Heart right ventricle (tissue), 16 donors: ENCODE measurements at regions not wholly inside any gene's neighbourhood (a gene's known extent, or its start where the extent isn't known, plus 50 kb on each side); places are given as distances from the start of the nearest gene placed in this dataset.

Experiments used
- ATAC-seq, 8 donors: fragments of 200-7000 bp; cut with Tn5 transposase; one replicate each; pipeline ENCODE4 v1.9.1; 2020; ENCODE audit warnings: mild to moderate bottlenecking in 8 of 8, moderate library complexity in 8 of 8, moderate number of reproducible peaks in 1 of 8
- DNase-seq, 2 donors: peaks; one replicate each; pipeline ENCODE4 v3.0.0-alpha.2; 2020
- H3K27ac ChIP-seq, 10 donors: fragments of 200-600 bp; sonication (generic) in 2 of 10; one replicate each; pipeline versions ENCODE4 v1.5.0 to v1.8.0; 2020 to 2022; ENCODE audit warnings: mild to moderate bottlenecking in 3 of 10
- H3K27me3 ChIP-seq, 7 donors: fragments of 200-600 bp; one replicate each; pipeline ENCODE4 v1.8.0; 2021 to 2022; ENCODE audit warnings: mild to moderate bottlenecking in 2 of 7
- H3K36me3 ChIP-seq, 9 donors: fragments of 200-600 bp; sonication (generic) in 1 of 9; one replicate each; pipeline versions ENCODE4 v1.5.0 to v1.8.0; 2020 to 2022; ENCODE audit warnings: mild to moderate bottlenecking in 2 of 9
- H3K4me1 ChIP-seq, 9 donors: fragments of 200-600 bp; sonication (generic) in 1 of 9; one replicate each; pipeline versions ENCODE4 v1.5.0 to v1.8.0; 2020 to 2022; ENCODE audit warnings: mild to moderate bottlenecking in 4 of 9
- H3K4me3 ChIP-seq, 10 donors: fragments of 200-600 bp; sonication (generic) in 2 of 10; one replicate each; pipeline versions ENCODE4 v1.5.0 to v1.8.0; 2020 to 2022; ENCODE audit warnings: mild to moderate bottlenecking in 7 of 10, moderate library complexity in 2 of 10
- H3K9me3 ChIP-seq, 11 donors: fragments of 200-600 bp in 10 of 11; sonication (generic) in 2 of 11; one replicate each; pipeline versions ENCODE4 v1.5.0 to v1.8.0; 2013 to 2022; ENCODE audit warnings: mild to moderate bottlenecking in 2 of 11, control low read depth in 1 of 11, moderate library complexity in 1 of 11
- WGBS, 2 donors: extraction: QIAGEN DNeasy Blood & Tissue Kit; methylation state at CpG; one replicate each; pipeline ENCODE4 v1.1.7; 2013; ENCODE audit warnings: inconsistent platforms in 1 of 2; 5-methylcytosine and 5-hydroxymethylcytosine counted together
- intact Hi-C, 10 donors: fragments of 100-400 bp; cut with DNase I; formaldehyde crosslinking; loops; one replicate each; pipeline versions ENCODE4 v1.11.1 to v1.14.2; 2022
- TF ChIP-seq, protein P1 (sequence below), 9 donors: fragments of 200-600 bp; sonication (generic) in 2 of 9; IDR thresholded peaks; one replicate each; pipeline versions ENCODE4 v1.5.0 to v1.8.0; 2021 to 2022; ENCODE audit warnings: antibody characterized with exemption in 9 of 9, mild to moderate bottlenecking in 5 of 9, moderate library complexity in 1 of 9
- donor health status: Arrhythmogenic right ventricular cardiomyopathy.
- donor health status: ischemic (EF 13 %, LVEDD 7.1; RV severe dilation, severe dysfunction).
- donor health status: healthy with polysubstance abuse.
- donor health status: DM: no; HTN: yes; CAD: no.
- donor health status: DM: no; HTN: no; CAD: no.
- donor health status: ischemic (EF 25% LVEDD 6.9; RV normal size, moderate dysfunction).
- donor health status: ischemic (EF 25% LVEDD 5.7; RV mildly dilated, moderate dysfunction).
- donor health status: healthy.
- donor health status: DM: yes; HTN: yes; CAD: no.
- donor health status: Ischemic cardiomyopathy.
- donor health status: ischemic (EF 35%, LVEDD 5.7; RV mildly dilated, moderate dysfunction).
- donor health status: nonischemic (EF 11% LVEDD 7.7; RV severe dilation, severe dysfunction).
- donor health status: DM: yes; HTN: yes; CAD: no.
- donor health status: PGD.
- donor health status: ischemic (EF 29% LVEDD 5.4; RV normal size, mild dysfunction).
- donor health status: nonischemic (EF 23%, LVEDD 6.1; RV moderate dilation, normal function).

DNA sequence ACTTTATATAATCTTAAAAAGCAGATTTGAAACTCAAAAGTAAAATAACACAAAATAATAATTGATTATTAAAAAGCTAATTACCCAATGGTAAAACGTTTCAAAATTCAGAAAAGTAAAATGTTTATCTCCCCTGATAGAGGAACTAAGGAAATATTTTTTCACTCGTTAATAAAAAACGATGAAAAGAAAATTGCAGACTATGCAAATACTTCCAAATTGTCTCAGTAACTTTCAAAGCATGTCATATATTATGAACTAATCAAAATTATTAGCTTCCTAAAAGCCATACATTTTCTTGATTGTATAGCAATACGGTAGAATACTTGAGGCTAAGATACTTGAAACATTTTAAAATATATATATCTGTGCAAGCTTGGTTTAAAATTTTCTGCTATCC, 366.3 kb downstream of the TLL1 start:
- Histone ChIP-seq H3K27me3 (no peaks in the 10 kb centered on the region), H3K27ac (no peak overlapping the region), H3K4me1 (no peaks in the 10 kb centered on the region), H3K4me3 (no peak overlapping the region), H3K36me3 (no peaks in the 10 kb centered on the region), H3K9me3 (peaks cover 0 to 26% (median 0%) of the 10 kb centered on the region in 11 donors)
- 76 to 83% methylated on average over 4 of the region's 4 CpGs for WGBS, 2 donors
- intact Hi-C loops = no loop called here
- DNase-seq = no peak
- TF ChIP-seq, protein P1, sequence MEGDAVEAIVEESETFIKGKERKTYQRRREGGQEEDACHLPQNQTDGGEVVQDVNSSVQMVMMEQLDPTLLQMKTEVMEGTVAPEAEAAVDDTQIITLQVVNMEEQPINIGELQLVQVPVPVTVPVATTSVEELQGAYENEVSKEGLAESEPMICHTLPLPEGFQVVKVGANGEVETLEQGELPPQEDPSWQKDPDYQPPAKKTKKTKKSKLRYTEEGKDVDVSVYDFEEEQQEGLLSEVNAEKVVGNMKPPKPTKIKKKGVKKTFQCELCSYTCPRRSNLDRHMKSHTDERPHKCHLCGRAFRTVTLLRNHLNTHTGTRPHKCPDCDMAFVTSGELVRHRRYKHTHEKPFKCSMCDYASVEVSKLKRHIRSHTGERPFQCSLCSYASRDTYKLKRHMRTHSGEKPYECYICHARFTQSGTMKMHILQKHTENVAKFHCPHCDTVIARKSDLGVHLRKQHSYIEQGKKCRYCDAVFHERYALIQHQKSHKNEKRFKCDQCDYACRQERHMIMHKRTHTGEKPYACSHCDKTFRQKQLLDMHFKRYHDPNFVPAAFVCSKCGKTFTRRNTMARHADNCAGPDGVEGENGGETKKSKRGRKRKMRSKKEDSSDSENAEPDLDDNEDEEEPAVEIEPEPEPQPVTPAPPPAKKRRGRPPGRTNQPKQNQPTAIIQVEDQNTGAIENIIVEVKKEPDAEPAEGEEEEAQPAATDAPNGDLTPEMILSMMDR (IDR thresholded peaks at IDR 0.05) = no peak
- no peak for ATAC-seq

DNA sequence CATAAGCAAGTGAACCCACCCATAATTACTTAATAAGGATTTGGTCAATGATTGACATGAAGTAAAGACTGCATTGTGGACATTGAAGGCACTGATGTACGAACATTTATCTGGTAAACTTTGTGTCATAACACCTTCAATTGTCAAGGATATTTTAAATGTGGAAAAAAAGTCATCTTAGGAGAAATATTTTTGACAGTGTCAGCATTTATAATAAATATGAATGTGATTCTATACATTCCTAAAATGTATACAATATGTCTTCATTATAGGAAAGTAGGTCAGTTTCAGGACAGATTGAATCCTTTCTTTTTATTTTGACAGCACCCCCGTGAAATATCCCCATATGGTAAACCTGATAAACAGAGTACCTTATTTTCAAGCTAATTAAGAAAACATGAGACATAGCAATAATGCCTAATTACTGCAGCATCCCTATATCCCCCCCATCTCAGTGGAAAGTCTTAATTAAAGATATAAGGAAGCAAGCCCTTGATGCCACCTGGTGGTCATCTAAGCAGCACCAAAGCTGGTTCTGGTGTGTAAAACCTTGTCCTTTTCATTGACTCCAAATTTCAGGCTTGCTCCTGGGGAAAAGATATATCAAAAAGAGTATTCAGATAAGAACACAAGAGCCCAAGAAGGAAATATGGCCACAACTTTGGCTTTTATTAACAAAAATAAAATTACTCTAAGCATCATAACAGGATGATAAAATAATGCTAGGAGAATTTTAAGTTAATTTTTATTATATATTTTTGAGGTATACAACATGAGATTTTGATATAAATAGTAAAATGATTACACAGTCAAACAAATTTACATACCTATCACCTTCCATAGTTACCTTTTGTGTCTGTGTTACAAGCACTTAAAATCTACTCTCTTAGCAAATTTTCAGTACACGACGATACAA, 379.7 kb downstream of the TLL1 start:
- no peaks in the 10 kb centered on the region for H3K27me3 ChIP-seq
- H3K9me3 ChIP-seq = no peaks in the 10 kb centered on the region
- TF ChIP-seq, protein P1 (IDR thresholded peaks at IDR 0.05) = peak in 7 of 9 donors; percentile 32 to 58 (median 48)
- H3K4me1 ChIP-seq = no peaks in the 10 kb centered on the region
- no peak overlapping the region for H3K4me3 ChIP-seq
- ATAC-seq = no peak
- no peaks in the 10 kb centered on the region for H3K36me3 ChIP-seq
- 65 to 66% methylated on average over 4 of the region's 4 CpGs for WGBS, 2 donors
- H3K27ac ChIP-seq = no peak overlapping the region
- no peak for DNase-seq
- intact Hi-C loops = loop anchor here in 4 of 10 donors (5.0 to 10.0 kb wide), 3 partner anchors 85 to 758 kb away; no protein-coding TSS in a partner anchor

DNA sequence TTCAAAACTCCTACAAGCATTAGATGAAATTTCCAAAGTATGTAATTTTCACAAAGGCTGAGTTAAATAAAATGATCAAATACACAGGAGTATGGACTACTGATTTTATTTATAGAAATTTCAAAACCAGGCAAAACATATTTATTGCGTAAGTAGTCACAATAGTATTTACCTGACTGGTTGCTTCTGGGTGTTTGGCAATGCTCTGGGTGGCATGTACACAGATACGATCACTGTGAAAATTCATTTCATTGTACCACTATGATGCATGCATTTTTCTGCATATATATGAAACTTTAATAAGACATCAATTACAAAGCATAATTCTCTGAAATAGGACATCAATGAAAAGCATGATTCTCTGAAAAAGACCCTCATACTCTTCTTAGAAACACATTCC, 384.2 kb downstream of the TLL1 start:
- 88 to 94% methylated on average over 2 of the region's 2 CpGs for WGBS, 2 donors
- TF ChIP-seq, protein P1 (IDR thresholded peaks at IDR 0.05) = no peak
- no peaks in the 10 kb centered on the region for H3K9me3 ChIP-seq
- no peaks in the 10 kb centered on the region for H3K4me1 ChIP-seq
- H3K27ac ChIP-seq = no peak overlapping the region
- intact Hi-C loops = loop anchor here in 2 of 10 donors (10.0 kb wide), 2 partner anchors 92 to 762 kb away; no protein-coding TSS in a partner anchor
- H3K4me3 ChIP-seq = no peak overlapping the region
- no peak for DNase-seq
- H3K27me3 ChIP-seq = peaks cover 0 to 4% (median 0%) of the 10 kb centered on the region in 7 donors
- H3K36me3 ChIP-seq = no peaks in the 10 kb centered on the region
- ATAC-seq = no peak

DNA sequence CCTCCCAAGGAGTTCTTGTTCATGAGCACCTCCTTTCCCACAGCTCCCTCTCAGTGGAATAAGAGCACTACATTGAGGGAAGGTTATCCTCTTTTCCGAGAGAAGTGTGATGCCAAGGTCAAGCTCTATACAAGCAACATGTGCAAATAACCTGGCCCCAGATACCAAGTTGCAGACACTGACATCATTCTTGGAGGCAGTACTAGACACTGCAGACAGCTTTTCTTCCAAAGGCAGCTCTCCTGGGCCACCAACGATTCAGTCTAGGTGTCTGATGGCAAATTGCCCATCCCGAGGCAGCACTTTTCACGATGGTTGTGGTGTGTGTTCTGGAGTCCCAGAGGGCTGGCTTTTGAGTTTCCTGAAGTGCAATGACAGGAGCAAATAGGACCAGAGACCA, 384.9 kb downstream of the TLL1 start:
- no peak for DNase-seq
- Histone ChIP-seq H3K27me3 (peaks cover 0 to 4% (median 0%) of the 10 kb centered on the region in 7 donors), H3K36me3 (no peaks in the 10 kb centered on the region), H3K4me3 (no peak overlapping the region), H3K4me1 (no peaks in the 10 kb centered on the region), H3K9me3 (no peaks in the 10 kb centered on the region), H3K27ac (no peak overlapping the region)
- WGBS, 2 donors = 41 to 54% methylated on average over 4 of the region's 4 CpGs
- intact Hi-C loops = loop anchor here in 2 of 10 donors (10.0 kb wide), 2 partner anchors 93 to 763 kb away; no protein-coding TSS in a partner anchor
- no peak for ATAC-seq
- TF ChIP-seq, protein P1 (IDR thresholded peaks at IDR 0.05) = no peak
